Natural killer cell (primary cell): ENCODE measurements at regions not wholly inside any gene's neighbourhood (a gene's known extent, or its start where the extent isn't known, plus 50 kb on each side); places are given as distances from the start of the nearest gene placed in this dataset.
"Not testable (repeated sequence)": the region's sequence is repeated elsewhere in the genome, so short reads cannot be mapped to it uniquely, and the experiment has no call there.

Experiments used
- ATAC-seq, 3 donors: fragments of 150-1000 bp in 2 of 3; fragments of 200-7000 bp in 1 of 3; cut with Tn5 transposase; 1 replicate in 1 of 3; 2 replicates in 2 of 3; pipeline ENCODE4 v1.10.0; 2021; ENCODE audit warnings: mild to moderate bottlenecking in 2 of 3, moderate library complexity in 2 of 3
- DNase-seq, 2 donors: peaks; one replicate each; pipeline versions ENCODE4 v3.0.0 to v3.0.0-alpha.2; 2013 to 2021; ENCODE audit warnings: mixed read lengths in 1 of 2
- H3K27ac ChIP-seq: one replicate; pipeline ENCODE4 v1.5.1; 2013; ENCODE audit warnings: mild to moderate bottlenecking, low read length
- H3K27me3 ChIP-seq: one replicate; pipeline ENCODE4 v1.6.1; 2013; ENCODE audit warnings: low read length; ENCODE audit not compliant: control insufficient read depth, insufficient read depth
- H3K36me3 ChIP-seq: one replicate; pipeline ENCODE4 v1.6.1; 2013; ENCODE audit warnings: low read length; ENCODE audit not compliant: control insufficient read depth, insufficient read depth
- H3K4me1 ChIP-seq: one replicate; pipeline ENCODE4 v1.6.1; 2013; ENCODE audit warnings: low read length; ENCODE audit not compliant: control insufficient read depth, insufficient read depth
- H3K4me3 ChIP-seq: one replicate; pipeline ENCODE4 v1.5.1; 2013; ENCODE audit warnings: low read length
- H3K9me3 ChIP-seq: one replicate; pipeline ENCODE4 v1.6.1; 2013; ENCODE audit warnings: low read length; ENCODE audit not compliant: control insufficient read depth, insufficient read depth
- H3K27ac Mint-ChIP-seq, 2 donors: one replicate each; pipeline ENCODE4 v1.8.0; 2022; ENCODE audit warnings: mild to moderate bottlenecking in 2 of 2, mixed read lengths in 2 of 2, moderate library complexity in 1 of 2
- H3K27me3 Mint-ChIP-seq, 2 donors: one replicate each; pipeline ENCODE4 v1.8.0; 2022; ENCODE audit warnings: low read depth in 2 of 2, mixed read lengths in 2 of 2
- H3K36me3 Mint-ChIP-seq: one replicate; pipeline ENCODE4 v1.8.0; 2022; ENCODE audit warnings: mixed read lengths
- H3K4me1 Mint-ChIP-seq, 2 donors: one replicate each; pipeline ENCODE4 v1.8.0; 2022; ENCODE audit warnings: mixed read lengths in 2 of 2
- H3K4me3 Mint-ChIP-seq: one replicate; pipeline ENCODE4 v1.8.0; 2022; ENCODE audit warnings: mild to moderate bottlenecking, moderate library complexity, mixed read lengths
- H3K9me3 Mint-ChIP-seq, 2 donors: one replicate each; pipeline ENCODE4 v1.8.0; 2022; ENCODE audit warnings: mixed read lengths in 2 of 2
- CTCF ChIP-seq: fragments of 200-600 bp; IDR thresholded peaks from one replicate; pipeline ENCODE4 v1.8.0; 2022; ENCODE audit warnings: antibody characterized with exemption
- WGBS: methylation state at CpG from one replicate; pipeline ENCODE4 v1.1.7; 2013; ENCODE audit warnings: missing lambda C conversion rate; ENCODE audit not compliant: insufficient coverage; 5-methylcytosine and 5-hydroxymethylcytosine counted together
- intact Hi-C: fragments of 100-400 bp; cut with micrococcal nuclease; formaldehyde crosslinking; loops from one replicate; pipeline ENCODE4 v1.14.2; 2022

- Histone ChIP-seq H3K4me3 (no peak overlapping the region), H3K36me3 (no peaks in the 10 kb centered on the region), H3K27ac (no peak overlapping the region), H3K4me1 (no peaks in the 10 kb centered on the region), H3K9me3 (no peaks in the 10 kb centered on the region), H3K27me3 (no peaks in the 10 kb centered on the region)
- no peaks in the 10 kb centered on the region for H3K4me1 Mint-ChIP-seq
- no peaks in the 10 kb centered on the region for H3K36me3 Mint-ChIP-seq
- ATAC-seq (no peak), DNase-seq (no peak)
- no peaks in the 10 kb centered on the region for H3K27me3 Mint-ChIP-seq
- no peak overlapping the region for H3K4me3 Mint-ChIP-seq
- intact Hi-C loops: no loop called here
- H3K9me3 Mint-ChIP-seq: no peaks in the 10 kb centered on the region
- TF ChIP-seq CTCF: no peak
- no peak overlapping the region for H3K27ac Mint-ChIP-seq
Observed at GRCh38 chr3:106140431-106140830, 271.6 kb upstream of the CBLB start.

- intact Hi-C loops: no loop called here
- Histone ChIP-seq H3K36me3 (no peaks in the 10 kb centered on the region), H3K9me3 (no peaks in the 10 kb centered on the region), H3K4me1 (no peaks in the 10 kb centered on the region), H3K27ac (no peak overlapping the region), H3K4me3 (no peak overlapping the region), H3K27me3 (no peaks in the 10 kb centered on the region)
- Mint-ChIP-seq H3K4me1 (no peaks in the 10 kb centered on the region), H3K9me3 (peaks cover 3 to 4% of the 10 kb centered on the region in 2 donors), H3K4me3 (no peak overlapping the region), H3K27me3 (no peaks in the 10 kb centered on the region), H3K36me3 (no peaks in the 10 kb centered on the region), H3K27ac (no peak overlapping the region)
- DNase-seq: no peak
- WGBS: 80% methylated on average over 1 of the region's 2 CpGs
- ATAC-seq: no peak
- no peak for TF ChIP-seq CTCF
Observed at GRCh38 chr3:106144030-106144429, 275.2 kb upstream of the CBLB start.

- H3K4me3 Mint-ChIP-seq, H3K9me3 Mint-ChIP-seq, H3K27me3 ChIP-seq, intact Hi-C loops, H3K27ac Mint-ChIP-seq, DNase-seq, H3K4me3 ChIP-seq, H3K27me3 Mint-ChIP-seq, H3K4me1 Mint-ChIP-seq, H3K36me3 Mint-ChIP-seq, ATAC-seq, H3K4me1 ChIP-seq, H3K27ac ChIP-seq, H3K9me3 ChIP-seq, H3K36me3 ChIP-seq: not testable (repeated sequence)
- 98% methylated on average over 28 of the region's 28 CpGs for WGBS
Observed at GRCh38 chr3:106148440-106149082, 279.7 kb upstream of the CBLB start.

- Histone ChIP-seq H3K9me3 (no peaks in the 10 kb centered on the region), H3K36me3 (no peaks in the 10 kb centered on the region), H3K27me3 (no peaks in the 10 kb centered on the region), H3K4me3 (no peak overlapping the region), H3K27ac (no peak overlapping the region), H3K4me1 (no peaks in the 10 kb centered on the region)
- DNase-seq: no peak
- no peak for TF ChIP-seq CTCF
- no peak overlapping the region for H3K27ac Mint-ChIP-seq
- H3K27me3 Mint-ChIP-seq: no peaks in the 10 kb centered on the region
- 100% methylated on average over 2 of the region's 3 CpGs for WGBS
- intact Hi-C loops: no loop called here
- no peaks in the 10 kb centered on the region for H3K4me1 Mint-ChIP-seq
- H3K36me3 Mint-ChIP-seq: peaks cover 2% of the 10 kb centered on the region
- ATAC-seq: no peak
- H3K4me3 Mint-ChIP-seq: no peak overlapping the region
- no peaks in the 10 kb centered on the region for H3K9me3 Mint-ChIP-seq
Observed at GRCh38 chr3:106157411-106157810, 288.6 kb upstream of the CBLB start.
